ENCODE measurements at regions not wholly inside any gene's neighbourhood (a gene's known extent, or its start where the extent isn't known, plus 50 kb on each side); places are given as distances from the start of the nearest gene placed in this dataset.

DNA sequence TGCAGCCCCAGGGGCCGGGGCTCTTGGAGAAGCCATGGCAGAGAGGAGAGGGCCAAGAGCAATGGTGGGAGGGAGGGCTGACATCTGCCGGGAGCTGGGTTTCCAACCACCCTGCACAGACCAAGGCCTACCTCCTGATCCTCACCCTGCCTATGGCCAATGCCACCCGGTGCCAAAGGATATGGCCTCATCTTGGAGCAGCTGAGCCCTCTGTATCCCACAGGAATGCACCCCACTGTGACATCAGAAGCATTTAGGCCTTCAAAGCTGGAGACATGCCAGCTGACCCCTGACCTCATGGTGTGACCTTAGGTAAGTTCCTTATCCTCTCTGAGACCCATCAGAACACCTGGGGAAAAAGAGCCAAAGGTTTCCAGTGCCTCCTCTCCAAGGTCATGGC, 113.6 kb upstream of the ZMIZ1 start:
- Histone ChIP-seq H3K79me2 (ENCODE audit: low read depth) (no peaks in the 10 kb centered on the region), H3K36me3 (ENCODE audit: low read depth) (no peaks in the 10 kb centered on the region), H3K27ac (no peak overlapping the region), H3K4me2 (no peak overlapping the region), H2AFZ (no peak overlapping the region), H4K20me1 (ENCODE audit: insufficient read depth) (no peaks in the 10 kb centered on the region), H3F3A (ENCODE audit: insufficient read depth, low read depth) (no peaks in the 10 kb centered on the region), H3K27me3 (ENCODE audit: insufficient read depth, low read depth) (no peaks in the 10 kb centered on the region), H3K9me2 (ENCODE audit: insufficient read depth) (no peaks in the 10 kb centered on the region), H3K4me1 (replicated peaks; ENCODE audit: insufficient read depth) (no peaks in the 10 kb centered on the region; the same call in 1 of the 2 replicates), H3K4me3 (no peak overlapping the region), H3K9me3 (ENCODE audit: insufficient read depth, low read depth) (no peaks in the 10 kb centered on the region)
- ChIA-PET CTCF (no interaction called here), POLR2A (ENCODE audit: unreplicated experiment) (no interaction called here)
- intact Hi-C loops (cut with micrococcal nuclease; ENCODE audit: unreplicated experiment), result no loop called here
- TF ChIP-seq, protein P1, sequence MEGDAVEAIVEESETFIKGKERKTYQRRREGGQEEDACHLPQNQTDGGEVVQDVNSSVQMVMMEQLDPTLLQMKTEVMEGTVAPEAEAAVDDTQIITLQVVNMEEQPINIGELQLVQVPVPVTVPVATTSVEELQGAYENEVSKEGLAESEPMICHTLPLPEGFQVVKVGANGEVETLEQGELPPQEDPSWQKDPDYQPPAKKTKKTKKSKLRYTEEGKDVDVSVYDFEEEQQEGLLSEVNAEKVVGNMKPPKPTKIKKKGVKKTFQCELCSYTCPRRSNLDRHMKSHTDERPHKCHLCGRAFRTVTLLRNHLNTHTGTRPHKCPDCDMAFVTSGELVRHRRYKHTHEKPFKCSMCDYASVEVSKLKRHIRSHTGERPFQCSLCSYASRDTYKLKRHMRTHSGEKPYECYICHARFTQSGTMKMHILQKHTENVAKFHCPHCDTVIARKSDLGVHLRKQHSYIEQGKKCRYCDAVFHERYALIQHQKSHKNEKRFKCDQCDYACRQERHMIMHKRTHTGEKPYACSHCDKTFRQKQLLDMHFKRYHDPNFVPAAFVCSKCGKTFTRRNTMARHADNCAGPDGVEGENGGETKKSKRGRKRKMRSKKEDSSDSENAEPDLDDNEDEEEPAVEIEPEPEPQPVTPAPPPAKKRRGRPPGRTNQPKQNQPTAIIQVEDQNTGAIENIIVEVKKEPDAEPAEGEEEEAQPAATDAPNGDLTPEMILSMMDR (conservative IDR thresholded peaks at IDR 0.05), result no peak
- no peak for TF ChIP-seq EZH2 (IDR thresholded peaks at IDR 0.05; ENCODE audit: low read depth)
- BruUV-seq (replicated peaks), result no TSS peak
- no peak for DNase-seq

DNA sequence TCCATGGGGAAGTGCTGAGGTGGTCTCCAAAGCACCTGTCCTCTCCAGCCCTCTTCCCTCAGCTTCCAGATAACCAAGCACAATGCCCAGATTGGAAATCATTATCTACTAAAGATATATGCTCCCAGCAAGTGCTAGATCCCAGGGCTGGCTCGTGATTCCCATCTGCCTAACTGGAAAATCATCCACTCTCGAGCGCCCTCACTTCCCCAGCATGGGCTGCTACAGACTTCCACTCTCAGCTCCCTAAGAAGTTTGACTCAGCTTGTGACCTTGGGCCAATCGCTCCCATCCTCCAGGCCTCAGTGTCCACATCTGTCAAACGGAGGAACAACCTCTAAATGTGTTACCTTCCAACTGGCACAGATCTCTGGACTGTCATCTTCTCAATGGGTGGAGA, 112.4 kb upstream of the ZMIZ1 start:
- Histone ChIP-seq H3F3A (ENCODE audit: insufficient read depth, low read depth) (no peaks in the 10 kb centered on the region), H3K79me2 (ENCODE audit: low read depth) (no peaks in the 10 kb centered on the region), H3K4me1 (replicated peaks; ENCODE audit: insufficient read depth) (peaks cover 6% of the 10 kb centered on the region; the same call in 1 of the 2 replicates), H3K36me3 (ENCODE audit: low read depth) (no peaks in the 10 kb centered on the region), H4K20me1 (ENCODE audit: insufficient read depth) (no peaks in the 10 kb centered on the region), H3K9me2 (ENCODE audit: insufficient read depth) (no peaks in the 10 kb centered on the region), H3K4me2 (no peak overlapping the region), H3K27me3 (ENCODE audit: insufficient read depth, low read depth) (no peaks in the 10 kb centered on the region), H2AFZ (no peak overlapping the region), H3K4me3 (no peak overlapping the region), H3K9me3 (ENCODE audit: insufficient read depth, low read depth) (no peaks in the 10 kb centered on the region), H3K27ac (no peak overlapping the region)
- no peak for DNase-seq
- CTCF ChIA-PET, result no interaction called here
- no TSS peak for BruUV-seq (replicated peaks)
- POLR2A ChIA-PET (ENCODE audit: unreplicated experiment), result no interaction called here
- intact Hi-C loops (cut with micrococcal nuclease; ENCODE audit: unreplicated experiment), result no loop called here
- TF ChIP-seq, protein P1 (conservative IDR thresholded peaks at IDR 0.05), result no peak
- TF ChIP-seq EZH2 (IDR thresholded peaks at IDR 0.05; ENCODE audit: low read depth), result no peak

DNA sequence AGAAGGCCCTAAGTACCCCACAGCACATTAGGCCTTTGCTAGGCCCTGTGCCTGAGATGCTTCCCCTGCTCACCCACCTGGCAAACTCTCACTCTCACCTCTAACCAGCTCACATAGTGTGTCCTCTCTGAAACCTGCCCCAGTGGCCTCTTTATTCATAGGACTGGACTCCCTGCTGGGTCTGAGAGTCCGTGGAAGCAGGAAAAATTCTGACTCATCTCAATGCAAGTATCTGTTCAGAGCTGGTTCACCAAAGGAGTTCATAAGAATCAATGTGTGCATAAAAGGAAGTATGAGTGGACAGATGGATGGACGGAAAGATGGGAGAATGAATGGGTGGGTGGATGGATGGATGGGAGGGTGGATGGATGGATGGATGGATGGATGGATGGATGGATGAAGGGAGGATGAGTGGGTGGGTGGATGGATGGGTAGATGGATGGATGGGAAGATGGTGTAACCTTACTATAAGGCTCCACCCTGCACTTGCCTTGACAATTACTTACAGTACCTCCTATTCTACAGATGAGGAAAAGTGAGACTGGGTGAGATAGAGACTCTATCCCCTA, 111.2 kb upstream of the ZMIZ1 start:
- no peaks in the 10 kb centered on the region for H3K79me2 ChIP-seq (ENCODE audit: low read depth)
- peaks cover 8% of the 10 kb centered on the region for H3K4me1 ChIP-seq (replicated peaks; ENCODE audit: insufficient read depth)
- no peak overlapping the region for H3K4me3 ChIP-seq
- H3K27ac ChIP-seq, result no peak overlapping the region
- TF ChIP-seq EZH2 (IDR thresholded peaks at IDR 0.05; ENCODE audit: low read depth), result no peak
- H3K4me2 ChIP-seq, result no peak overlapping the region
- intact Hi-C loops (cut with micrococcal nuclease; ENCODE audit: unreplicated experiment), result no loop called here
- no peaks in the 10 kb centered on the region for H4K20me1 ChIP-seq (ENCODE audit: insufficient read depth)
- DNase-seq, result peak in 1 of 2 experiments; percentile 41
- no peak overlapping the region for H2AFZ ChIP-seq
- H3K36me3 ChIP-seq (ENCODE audit: low read depth), result no peaks in the 10 kb centered on the region
- no peaks in the 10 kb centered on the region for H3F3A ChIP-seq (ENCODE audit: insufficient read depth, low read depth)
- no TSS peak for BruUV-seq (replicated peaks)
- CTCF ChIA-PET, result no interaction called here
- no peaks in the 10 kb centered on the region for H3K9me3 ChIP-seq (ENCODE audit: insufficient read depth, low read depth)
- H3K27me3 ChIP-seq (ENCODE audit: insufficient read depth, low read depth), result no peaks in the 10 kb centered on the region
- H3K9me2 ChIP-seq (ENCODE audit: insufficient read depth), result no peaks in the 10 kb centered on the region
- POLR2A ChIA-PET (ENCODE audit: unreplicated experiment), result no interaction called here

All from PC-9 (cell line).